ENCODE measurements at regions not wholly inside any gene's neighbourhood (a gene's known extent, or its start where the extent isn't known, plus 50 kb on each side); places are given as distances from the start of the nearest gene placed in this dataset.

- no peak for TF ChIP-seq CTCF (conservative IDR thresholded peaks at IDR 0.05; ENCODE audit: low read depth)
- POLR2A ChIA-PET (ENCODE audit: low non-redundant PET), result no interaction called here
- H3K27ac ChIP-seq, result no peak overlapping the region
- CTCF ChIA-PET, result no interaction called here
- no peak for DNase-seq (ENCODE audit: low spot score)
These were observed 180.3 kb upstream of the KLHL4 start for GRCh38 chrX:87337267-87337666.

GRCh38 chrX:87338510-87338909, 179.1 kb upstream of the KLHL4 start:
- TF ChIP-seq CTCF (conservative IDR thresholded peaks at IDR 0.05; ENCODE audit: low read depth), result no peak; the same call in 1 of the 2 replicates
- H3K27ac ChIP-seq, result no peak overlapping the region
- POLR2A ChIA-PET (ENCODE audit: low non-redundant PET), result no interaction called here
- peak; percentile 0 for DNase-seq (ENCODE audit: low spot score)
- CTCF ChIA-PET, result interaction anchor here (0.6 to 0.7 kb wide), 2 partner anchors 11 to 395 kb away, joined by 3 to 4 read pairs; no protein-coding TSS in a partner anchor

GRCh38 chrX:87370865-87371264, 146.7 kb upstream of the KLHL4 start:
- H3K27ac ChIP-seq, result no peak overlapping the region
- ChIA-PET CTCF (no interaction called here), POLR2A (ENCODE audit: low non-redundant PET) (no interaction called here)
- no peak for TF ChIP-seq CTCF (conservative IDR thresholded peaks at IDR 0.05; ENCODE audit: low read depth)
- no peak for DNase-seq (ENCODE audit: low spot score)

- no peak for DNase-seq (ENCODE audit: low spot score)
- TF ChIP-seq CTCF (conservative IDR thresholded peaks at IDR 0.05; ENCODE audit: low read depth), result no peak
- CTCF ChIA-PET, result no interaction called here
- POLR2A ChIA-PET (ENCODE audit: low non-redundant PET), result no interaction called here
- no peak overlapping the region for H3K27ac ChIP-seq
These were observed 143.3 kb upstream of the KLHL4 start for GRCh38 chrX:87374324-87374723.

GRCh38 chrX:87376896-87377295, 140.7 kb upstream of the KLHL4 start:
- DNase-seq (ENCODE audit: low spot score), result no peak
- TF ChIP-seq CTCF (conservative IDR thresholded peaks at IDR 0.05; ENCODE audit: low read depth), result no peak
- ChIA-PET POLR2A (ENCODE audit: low non-redundant PET) (no interaction called here), CTCF (interaction anchor here (0.7 kb wide), 1 partner anchor 199 kb away, joined by 3 read pairs; no protein-coding TSS in a partner anchor)
- no peak overlapping the region for H3K27ac ChIP-seq

GRCh38 chrX:87388381-87388780, 129.2 kb upstream of the KLHL4 start:
- POLR2A ChIA-PET (ENCODE audit: low non-redundant PET), result no interaction called here
- CTCF ChIA-PET, result no interaction called here
- DNase-seq (ENCODE audit: low spot score), result no peak
- no peak overlapping the region for H3K27ac ChIP-seq
- no peak for TF ChIP-seq CTCF (conservative IDR thresholded peaks at IDR 0.05; ENCODE audit: low read depth)

GRCh38 chrX:87391742-87392141, 125.9 kb upstream of the KLHL4 start:
- TF ChIP-seq CTCF (conservative IDR thresholded peaks at IDR 0.05; ENCODE audit: low read depth), result no peak
- no peak for DNase-seq (ENCODE audit: low spot score)
- no peak overlapping the region for H3K27ac ChIP-seq
- POLR2A ChIA-PET (ENCODE audit: low non-redundant PET), result no interaction called here
- CTCF ChIA-PET, result no interaction called here

Measured in RWPE1 (cell line).